DND-41 (cell line): ENCODE measurements at regions not wholly inside any gene's neighbourhood (a gene's known extent, or its start where the extent isn't known, plus 50 kb on each side); places are given as distances from the start of the nearest gene placed in this dataset.

ENCODE experiments used
- ATAC-seq: fragments of 200-7000 bp; cut with Tn5 transposase; 3 replicates; pipeline ENCODE4 v1.9.1; 2021; ENCODE audit warnings: low read depth; ENCODE audit not compliant: insufficient read depth
- DNase-seq: peaks from one replicate; pipeline ENCODE4 v3.0.0-alpha.2; 2020
- H2AFZ ChIP-seq: 2 replicates; pipeline ENCODE4 v1.6.0; 2012; ENCODE audit warnings: low read depth, low read length
- H3K27ac ChIP-seq: 2 replicates; pipeline ENCODE4 v1.5.1; 2012; ENCODE audit warnings: low read length, inconsistent platforms
- H3K27me3 ChIP-seq: fragments of 200-600 bp; sonication (generic); 2 replicates; pipeline ENCODE4 v1.6.0; 2012; ENCODE audit warnings: low read length, mild to moderate bottlenecking, inconsistent platforms; ENCODE audit not compliant: insufficient read depth, poor library complexity
- H3K36me3 ChIP-seq: 2 replicates; pipeline ENCODE4 v1.5.1; 2012; ENCODE audit warnings: low read length, inconsistent platforms; ENCODE audit not compliant: insufficient read depth
- H3K4me1 ChIP-seq: 2 replicates; pipeline ENCODE4 v1.5.1; 2012; ENCODE audit warnings: mild to moderate bottlenecking, low read length; ENCODE audit not compliant: insufficient read depth
- H3K4me2 ChIP-seq: 2 replicates; pipeline ENCODE4 v1.6.0; 2012; ENCODE audit warnings: mild to moderate bottlenecking, moderate library complexity, low read length, inconsistent platforms; ENCODE audit not compliant: insufficient read depth
- H3K4me3 ChIP-seq, 2 experiments: fragments of 200-600 bp in 1 of 2; shearing (Covaris generic) in 1 of 2; 2 replicates each; pipeline ENCODE4 v1.5.1; 2012 to 2016; ENCODE audit warnings: inconsistent platforms in 2 of 2, low read length in 2 of 2, mild to moderate bottlenecking in 2 of 2, low read depth in 1 of 2, moderate library complexity in 1 of 2
- H3K79me2 ChIP-seq: 2 replicates; pipeline ENCODE4 v1.6.0; 2012; ENCODE audit warnings: low read length, inconsistent platforms; ENCODE audit not compliant: insufficient read depth
- H3K9ac ChIP-seq: 2 replicates; pipeline ENCODE4 v1.6.0; 2012; ENCODE audit warnings: low read depth, mild to moderate bottlenecking, inconsistent platforms, low read length, moderate library complexity
- H3K9me3 ChIP-seq: 2 replicates; pipeline ENCODE4 v1.5.1; 2012; ENCODE audit warnings: low read length, moderate library complexity, mild to moderate bottlenecking, inconsistent platforms; ENCODE audit not compliant: insufficient read depth, severe bottlenecking
- H4K20me1 ChIP-seq: 2 replicates; pipeline ENCODE4 v1.6.0; 2012; ENCODE audit warnings: low read length; ENCODE audit not compliant: insufficient read depth
- CTCF ChIP-seq: IDR thresholded peaks from 2 replicates; pipeline ENCODE4 v1.5.1; 2012; ENCODE audit warnings: borderline replicate concordance, low read length, moderate library complexity, mild to moderate bottlenecking; ENCODE audit not compliant: poor library complexity, severe bottlenecking; ENCODE audit errors: extremely low read depth
- EZH2 ChIP-seq: IDR thresholded peaks from 3 replicates; pipeline ENCODE4 v1.6.1; 2012; ENCODE audit warnings: borderline replicate concordance, low read depth, mild to moderate bottlenecking, moderate library complexity, low read length, inconsistent platforms; ENCODE audit not compliant: severe bottlenecking

GRCh38 chr11:111063726-111064517 is 181.6 kb upstream of the POU2AF2 start:
- H4K20me1 ChIP-seq, result no peaks in the 10 kb centered on the region
- H3K27me3 ChIP-seq, result no peaks in the 10 kb centered on the region
- H3K4me1 ChIP-seq, result no peaks in the 10 kb centered on the region
- H3K9me3 ChIP-seq, result peaks cover 4% of the 10 kb centered on the region
- no peak overlapping the region for H3K9ac ChIP-seq
- TF ChIP-seq CTCF, result no peak
- DNase-seq (no peak), ATAC-seq (no peak)
- no peaks in the 10 kb centered on the region for H3K79me2 ChIP-seq
- H2AFZ ChIP-seq, result no peak overlapping the region
- H3K27ac ChIP-seq, result no peak overlapping the region
- no peaks in the 10 kb centered on the region for H3K36me3 ChIP-seq
- no peak overlapping the region for H3K4me2 ChIP-seq
- H3K4me3 ChIP-seq, result no peak overlapping the region

- Histone ChIP-seq H3K9me3 (peaks cover 1% of the 10 kb centered on the region), H4K20me1 (no peaks in the 10 kb centered on the region), H3K36me3 (no peaks in the 10 kb centered on the region), H3K79me2 (no peaks in the 10 kb centered on the region), H3K27ac (no peak overlapping the region), H2AFZ (no peak overlapping the region), H3K4me1 (no peaks in the 10 kb centered on the region), H3K4me2 (no peak overlapping the region), H3K27me3 (no peaks in the 10 kb centered on the region), H3K4me3 (no peak overlapping the region), H3K9ac (no peak overlapping the region)
- no peak for TF ChIP-seq EZH2
- TF ChIP-seq CTCF, result no peak
- DNase-seq (no peak), ATAC-seq (no peak)
These were observed 183.1 kb upstream of the POU2AF2 start for GRCh38 chr11:111062420-111062819.

- peaks cover 2% of the 10 kb centered on the region for H3K9me3 ChIP-seq
- H3K9ac ChIP-seq, result no peak overlapping the region
- no peak for ATAC-seq
- TF ChIP-seq CTCF, result no peak
- no peak for TF ChIP-seq EZH2
- no peak overlapping the region for H3K27ac ChIP-seq
- H2AFZ ChIP-seq, result no peak overlapping the region
- no peaks in the 10 kb centered on the region for H3K4me1 ChIP-seq
- H3K36me3 ChIP-seq, result no peaks in the 10 kb centered on the region
- H4K20me1 ChIP-seq, result no peaks in the 10 kb centered on the region
- no peak for DNase-seq
- no peaks in the 10 kb centered on the region for H3K79me2 ChIP-seq
- H3K4me2 ChIP-seq, result no peak overlapping the region
- H3K4me3 ChIP-seq, result no peak overlapping the region
- no peaks in the 10 kb centered on the region for H3K27me3 ChIP-seq
These were observed 185.8 kb upstream of the POU2AF2 start for GRCh38 chr11:111059726-111060125.
